GM23338 (cell line): ENCODE measurements at regions not wholly inside any gene's neighbourhood (a gene's known extent, or its start where the extent isn't known, plus 50 kb on each side); places are given as distances from the start of the nearest gene placed in this dataset.

ENCODE experiments used
- ATAC-seq: fragments of 200-7000 bp; cut with Tn5 transposase; 3 replicates; pipeline ENCODE4 v1.9.1; 2020
- DNase-seq: peaks from one replicate; pipeline ENCODE4 v3.0.0-alpha.2; 2015; ENCODE audit warnings: low spot score
- H2AFZ ChIP-seq: fragments of 200-600 bp; sonication (generic); 2 replicates; pipeline ENCODE4 v1.8.0; 2016; ENCODE audit warnings: antibody characterized with exemption, mild to moderate bottlenecking, moderate library complexity
- H3F3A ChIP-seq: fragments of 200-600 bp; sonication (generic); replicated peaks from 2 replicates; pipeline ENCODE4 v1.8.0; 2017; ENCODE audit warnings: antibody characterized with exemption, mixed run types, low read depth
- H3K27ac ChIP-seq: fragments of 200-600 bp; sonication (generic); 2 replicates; pipeline ENCODE4 v1.6.1; 2016; ENCODE audit warnings: low read depth
- H3K27me3 ChIP-seq: fragments of 200-600 bp; sonication (generic); 2 replicates; pipeline ENCODE4 v1.8.0; 2016; ENCODE audit warnings: mild to moderate bottlenecking, mixed run types, moderate library complexity; ENCODE audit not compliant: insufficient read depth
- H3K36me3 ChIP-seq: fragments of 200-600 bp; sonication (generic); 2 replicates; pipeline ENCODE4 v1.8.0; 2016; ENCODE audit warnings: mild to moderate bottlenecking; ENCODE audit not compliant: insufficient read depth
- H3K4me1 ChIP-seq: fragments of 200-600 bp; sonication (generic); 2 replicates; pipeline ENCODE4 v1.8.0; 2016; ENCODE audit warnings: mild to moderate bottlenecking, moderate library complexity; ENCODE audit not compliant: insufficient read depth
- H3K4me2 ChIP-seq: fragments of 200-600 bp; sonication (generic); 2 replicates; pipeline ENCODE4 v1.7.1; 2017; ENCODE audit warnings: mixed run types
- H3K4me3 ChIP-seq: fragments of 200-600 bp; sonication (generic); 2 replicates; pipeline ENCODE4 v1.6.1; 2016; ENCODE audit warnings: mixed run types
- H3K79me2 ChIP-seq: fragments of 200-600 bp; sonication (generic); replicated peaks from 2 replicates; pipeline ENCODE4 v1.8.0; 2017; ENCODE audit warnings: mild to moderate bottlenecking; ENCODE audit not compliant: insufficient read depth
- H3K9me2 ChIP-seq: fragments of 200-600 bp; sonication (generic); 2 replicates; pipeline ENCODE4 v1.8.0; 2017; ENCODE audit not compliant: insufficient read depth
- H4K20me1 ChIP-seq: fragments of 200-600 bp; sonication (generic); replicated peaks from 2 replicates; pipeline ENCODE4 v1.8.0; 2017; ENCODE audit warnings: mild to moderate bottlenecking; ENCODE audit not compliant: insufficient read depth
- H3K27ac Mint-ChIP-seq: 2 replicates; pipeline ENCODE4 v1.8.0; 2020; ENCODE audit warnings: inconsistent platforms, mild to moderate bottlenecking, moderate library complexity, mixed read lengths
- H3K27me3 Mint-ChIP-seq: 3 replicates; pipeline ENCODE4 v1.8.0; 2022; ENCODE audit warnings: low read depth, mild to moderate bottlenecking, moderate library complexity, mixed read lengths, inconsistent platforms; ENCODE audit not compliant: insufficient read depth, poor library complexity
- H3K36me3 Mint-ChIP-seq: 3 replicates; pipeline ENCODE4 v1.8.0; 2021; ENCODE audit warnings: low read depth, mild to moderate bottlenecking, inconsistent platforms, moderate library complexity, mixed read lengths
- H3K4me1 Mint-ChIP-seq: 3 replicates; pipeline ENCODE4 v1.8.0; 2020; ENCODE audit warnings: mild to moderate bottlenecking, inconsistent platforms, mixed read lengths
- H3K4me3 Mint-ChIP-seq: 3 replicates; pipeline ENCODE4 v1.8.0; 2021; ENCODE audit warnings: moderate library complexity, mild to moderate bottlenecking, inconsistent platforms, mixed read lengths
- H3K9me3 Mint-ChIP-seq: 3 replicates; pipeline ENCODE4 v1.8.0; 2020; ENCODE audit warnings: moderate library complexity, mild to moderate bottlenecking, inconsistent platforms, mixed read lengths
- TF ChIP-seq, protein P1 (sequence below): fragments of 250-450 bp; sonication (Bioruptor Pico); IDR thresholded peaks from 2 replicates; pipeline ENCODE4 v1.5.0; 2020; ENCODE audit warnings: mild to moderate bottlenecking, moderate library complexity
- TF ChIP-seq, protein P2 (sequence below), 2 experiments: fragments of 200-600 bp in 1 of 2; sonication (generic) in 1 of 2; conservative IDR thresholded peaks; 2 replicates each; pipeline versions ENCODE4 v1.5.1 to v1.6.1; 2016 to 2017; ENCODE audit warnings: antibody characterized with exemption in 2 of 2, low read depth in 2 of 2, mild to moderate bottlenecking in 2 of 2, moderate library complexity in 1 of 2

GRCh38 chr4:111631215-111631999 is 513.8 kb upstream of the FAM241A start:
- Histone ChIP-seq H3K9me2 (no peaks in the 10 kb centered on the region), H3K27ac (no peak overlapping the region), H3K79me2 (no peaks in the 10 kb centered on the region), H2AFZ (no peak overlapping the region), H3K4me1 (no peaks in the 10 kb centered on the region), H3K4me3 (no peak overlapping the region), H3K36me3 (no peaks in the 10 kb centered on the region), H3K27me3 (no peaks in the 10 kb centered on the region), H3K4me2 (no peak overlapping the region), H3F3A (no peaks in the 10 kb centered on the region), H4K20me1 (no peaks in the 10 kb centered on the region)
- Mint-ChIP-seq H3K27me3 (no peaks in the 10 kb centered on the region), H3K27ac (no peak overlapping the region), H3K4me3 (no peak overlapping the region), H3K36me3 (no peaks in the 10 kb centered on the region; the same call in 2 of the 3 replicates), H3K9me3 (peaks cover 4% of the 10 kb centered on the region; the same call in 1 of the 3 replicates), H3K4me1 (no peaks in the 10 kb centered on the region)
- ATAC-seq (peak; percentile 63), DNase-seq (peak; percentile 51)
- TF ChIP-seq, protein P1, sequence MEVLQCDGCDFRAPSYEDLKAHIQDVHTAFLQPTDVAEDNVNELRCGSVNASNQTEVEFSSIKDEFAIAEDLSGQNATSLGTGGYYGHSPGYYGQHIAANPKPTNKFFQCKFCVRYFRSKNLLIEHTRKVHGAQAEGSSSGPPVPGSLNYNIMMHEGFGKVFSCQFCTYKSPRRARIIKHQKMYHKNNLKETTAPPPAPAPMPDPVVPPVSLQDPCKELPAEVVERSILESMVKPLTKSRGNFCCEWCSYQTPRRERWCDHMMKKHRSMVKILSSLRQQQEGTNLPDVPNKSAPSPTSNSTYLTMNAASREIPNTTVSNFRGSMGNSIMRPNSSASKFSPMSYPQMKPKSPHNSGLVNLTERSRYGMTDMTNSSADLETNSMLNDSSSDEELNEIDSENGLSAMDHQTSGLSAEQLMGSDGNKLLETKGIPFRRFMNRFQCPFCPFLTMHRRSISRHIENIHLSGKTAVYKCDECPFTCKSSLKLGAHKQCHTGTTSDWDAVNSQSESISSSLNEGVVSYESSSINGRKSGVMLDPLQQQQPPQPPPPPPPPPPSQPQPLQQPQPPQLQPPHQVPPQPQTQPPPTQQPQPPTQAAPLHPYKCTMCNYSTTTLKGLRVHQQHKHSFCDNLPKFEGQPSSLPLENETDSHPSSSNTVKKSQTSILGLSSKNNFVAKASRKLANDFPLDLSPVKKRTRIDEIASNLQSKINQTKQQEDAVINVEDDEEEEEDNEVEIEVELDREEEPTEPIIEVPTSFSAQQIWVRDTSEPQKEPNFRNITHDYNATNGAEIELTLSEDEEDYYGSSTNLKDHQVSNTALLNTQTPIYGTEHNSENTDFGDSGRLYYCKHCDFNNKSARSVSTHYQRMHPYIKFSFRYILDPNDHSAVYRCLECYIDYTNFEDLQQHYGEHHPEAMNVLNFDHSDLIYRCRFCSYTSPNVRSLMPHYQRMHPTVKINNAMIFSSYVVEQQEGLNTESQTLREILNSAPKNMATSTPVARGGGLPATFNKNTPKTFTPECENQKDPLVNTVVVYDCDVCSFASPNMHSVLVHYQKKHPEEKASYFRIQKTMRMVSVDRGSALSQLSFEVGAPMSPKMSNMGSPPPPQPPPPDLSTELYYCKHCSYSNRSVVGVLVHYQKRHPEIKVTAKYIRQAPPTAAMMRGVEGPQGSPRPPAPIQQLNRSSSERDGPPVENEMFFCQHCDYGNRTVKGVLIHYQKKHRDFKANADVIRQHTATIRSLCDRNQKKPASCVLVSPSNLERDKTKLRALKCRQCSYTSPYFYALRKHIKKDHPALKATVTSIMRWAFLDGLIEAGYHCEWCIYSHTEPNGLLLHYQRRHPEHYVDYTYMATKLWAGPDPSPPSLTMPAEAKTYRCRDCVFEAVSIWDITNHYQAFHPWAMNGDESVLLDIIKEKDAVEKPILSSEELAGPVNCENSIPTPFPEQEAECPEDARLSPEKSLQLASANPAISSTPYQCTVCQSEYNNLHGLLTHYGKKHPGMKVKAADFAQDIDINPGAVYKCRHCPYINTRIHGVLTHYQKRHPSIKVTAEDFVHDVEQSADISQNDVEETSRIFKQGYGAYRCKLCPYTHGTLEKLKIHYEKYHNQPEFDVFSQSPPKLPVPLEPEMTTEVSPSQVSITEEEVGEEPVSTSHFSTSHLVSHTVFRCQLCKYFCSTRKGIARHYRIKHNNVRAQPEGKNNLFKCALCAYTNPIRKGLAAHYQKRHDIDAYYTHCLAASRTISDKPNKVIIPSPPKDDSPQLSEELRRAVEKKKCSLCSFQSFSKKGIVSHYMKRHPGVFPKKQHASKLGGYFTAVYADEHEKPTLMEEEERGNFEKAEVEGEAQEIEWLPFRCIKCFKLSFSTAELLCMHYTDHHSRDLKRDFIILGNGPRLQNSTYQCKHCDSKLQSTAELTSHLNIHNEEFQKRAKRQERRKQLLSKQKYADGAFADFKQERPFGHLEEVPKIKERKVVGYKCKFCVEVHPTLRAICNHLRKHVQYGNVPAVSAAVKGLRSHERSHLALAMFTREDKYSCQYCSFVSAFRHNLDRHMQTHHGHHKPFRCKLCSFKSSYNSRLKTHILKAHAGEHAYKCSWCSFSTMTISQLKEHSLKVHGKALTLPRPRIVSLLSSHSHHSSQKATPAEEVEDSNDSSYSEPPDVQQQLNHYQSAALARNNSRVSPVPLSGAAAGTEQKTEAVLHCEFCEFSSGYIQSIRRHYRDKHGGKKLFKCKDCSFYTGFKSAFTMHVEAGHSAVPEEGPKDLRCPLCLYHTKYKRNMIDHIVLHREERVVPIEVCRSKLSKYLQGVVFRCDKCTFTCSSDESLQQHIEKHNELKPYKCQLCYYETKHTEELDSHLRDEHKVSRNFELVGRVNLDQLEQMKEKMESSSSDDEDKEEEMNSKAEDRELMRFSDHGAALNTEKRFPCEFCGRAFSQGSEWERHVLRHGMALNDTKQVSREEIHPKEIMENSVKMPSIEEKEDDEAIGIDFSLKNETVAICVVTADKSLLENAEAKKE (CRISPR knock-in tag): no peak
- TF ChIP-seq, protein P2, sequence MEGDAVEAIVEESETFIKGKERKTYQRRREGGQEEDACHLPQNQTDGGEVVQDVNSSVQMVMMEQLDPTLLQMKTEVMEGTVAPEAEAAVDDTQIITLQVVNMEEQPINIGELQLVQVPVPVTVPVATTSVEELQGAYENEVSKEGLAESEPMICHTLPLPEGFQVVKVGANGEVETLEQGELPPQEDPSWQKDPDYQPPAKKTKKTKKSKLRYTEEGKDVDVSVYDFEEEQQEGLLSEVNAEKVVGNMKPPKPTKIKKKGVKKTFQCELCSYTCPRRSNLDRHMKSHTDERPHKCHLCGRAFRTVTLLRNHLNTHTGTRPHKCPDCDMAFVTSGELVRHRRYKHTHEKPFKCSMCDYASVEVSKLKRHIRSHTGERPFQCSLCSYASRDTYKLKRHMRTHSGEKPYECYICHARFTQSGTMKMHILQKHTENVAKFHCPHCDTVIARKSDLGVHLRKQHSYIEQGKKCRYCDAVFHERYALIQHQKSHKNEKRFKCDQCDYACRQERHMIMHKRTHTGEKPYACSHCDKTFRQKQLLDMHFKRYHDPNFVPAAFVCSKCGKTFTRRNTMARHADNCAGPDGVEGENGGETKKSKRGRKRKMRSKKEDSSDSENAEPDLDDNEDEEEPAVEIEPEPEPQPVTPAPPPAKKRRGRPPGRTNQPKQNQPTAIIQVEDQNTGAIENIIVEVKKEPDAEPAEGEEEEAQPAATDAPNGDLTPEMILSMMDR (conservative IDR thresholded peaks at IDR 0.05; ENCODE audit: low read depth in 2 of 2): peak; percentile 49 to 70
